SK-N-SH treated with all-trans-retinoic acid at 6 μM for 48 hours (cell line): ENCODE measurements at regions not wholly inside any gene's neighbourhood (a gene's known extent, or its start where the extent isn't known, plus 50 kb on each side); places are given as distances from the start of the nearest gene placed in this dataset.

Experiments
- ATAC-seq: fragments of 200-7000 bp; cut with Tn5 transposase; 3 replicates; pipeline ENCODE4 v1.9.1; 2020; ENCODE audit warnings: mild to moderate bottlenecking, moderate library complexity
- ARNTL ChIP-seq: fragments of 450-650 bp; formaldehyde crosslinking; IDR thresholded peaks from 2 replicates; pipeline ENCODE4 v1.5.0; 2020; ENCODE audit warnings: low read depth, mild to moderate bottlenecking, moderate library complexity, borderline replicate concordance
- BACH2 ChIP-seq: fragments of 250-450 bp; sonication (Bioruptor Pico); IDR thresholded peaks from 2 replicates; pipeline ENCODE4 v1.9.0; 2021; ENCODE audit warnings: mild to moderate bottlenecking, borderline replicate concordance
- CSDC2 ChIP-seq: fragments of 250-450 bp; sonication (Bioruptor Pico); IDR thresholded peaks from 2 replicates; pipeline ENCODE4 v1.5.0; 2020; ENCODE audit warnings: mild to moderate bottlenecking, moderate library complexity
- ESRRG ChIP-seq: fragments of 250-450 bp; sonication (Bioruptor Pico); IDR thresholded peaks from 2 replicates; pipeline ENCODE4 v1.6.1; 2021; ENCODE audit warnings: mild to moderate bottlenecking
- ISL1 ChIP-seq: fragments of 250-450 bp; sonication (Bioruptor Pico); IDR thresholded peaks from 2 replicates; pipeline ENCODE4 v2.1.2; 2022; ENCODE audit warnings: mild to moderate bottlenecking, moderate library complexity
- OSR1 ChIP-seq: fragments of 250-450 bp; sonication (Bioruptor Pico); IDR thresholded peaks from 2 replicates; pipeline ENCODE4 v1.8.0; 2022; ENCODE audit warnings: moderate library complexity, mild to moderate bottlenecking, inconsistent platforms
- PPARA ChIP-seq: fragments of 250-450 bp; sonication (Bioruptor Pico); IDR thresholded peaks from 2 replicates; pipeline ENCODE4 v1.5.0; 2020; ENCODE audit warnings: mild to moderate bottlenecking, borderline replicate concordance
- RARB ChIP-seq: fragments of 250-450 bp; sonication (Bioruptor Pico); IDR thresholded peaks from 2 replicates; pipeline ENCODE4 v1.8.0; 2021; ENCODE audit warnings: mild to moderate bottlenecking, moderate library complexity
- SNAI2 ChIP-seq: fragments of 250-450 bp; sonication (Bioruptor Pico); IDR thresholded peaks from 2 replicates; pipeline ENCODE4 v1.5.0; 2020; ENCODE audit warnings: mild to moderate bottlenecking, moderate library complexity
- TCF4 ChIP-seq: fragments of 250-450 bp; sonication (Bioruptor Pico); IDR thresholded peaks from 2 replicates; pipeline ENCODE4 v1.8.0; 2021; ENCODE audit warnings: mild to moderate bottlenecking, moderate library complexity, borderline replicate concordance
- TOX ChIP-seq: fragments of 250-450 bp; sonication (Bioruptor Pico); IDR thresholded peaks from 2 replicates; pipeline ENCODE4 v1.8.0; 2021; ENCODE audit warnings: mild to moderate bottlenecking, moderate library complexity, borderline replicate concordance
- ZC3H10 ChIP-seq: fragments of 250-450 bp; sonication (Bioruptor Pico); IDR thresholded peaks from 2 replicates; pipeline ENCODE4 v1.5.1; 2021; ENCODE audit warnings: mild to moderate bottlenecking, moderate library complexity
- ZFP3 ChIP-seq: fragments of 250-450 bp; sonication (Bioruptor Pico); IDR thresholded peaks from 2 replicates; pipeline ENCODE4 v1.5.0; 2020; ENCODE audit warnings: mild to moderate bottlenecking, moderate library complexity
- ZFP30 ChIP-seq: fragments of 450-650 bp; formaldehyde crosslinking; IDR thresholded peaks from 2 replicates; pipeline ENCODE4 v1.5.0; 2022; ENCODE audit warnings: mild to moderate bottlenecking, moderate library complexity
- ZNF565 ChIP-seq: fragments of 450-650 bp; formaldehyde crosslinking; conservative IDR thresholded peaks from 2 replicates; pipeline ENCODE4 v1.5.0; 2020; ENCODE audit warnings: low read depth, mild to moderate bottlenecking, moderate library complexity
- ZNF70 ChIP-seq: fragments of 450-650 bp; formaldehyde crosslinking; IDR thresholded peaks from 2 replicates; pipeline ENCODE4 v1.5.0; 2020; ENCODE audit warnings: mild to moderate bottlenecking, moderate library complexity
- ZNF8 ChIP-seq: fragments of 450-650 bp; formaldehyde crosslinking; IDR thresholded peaks from 2 replicates; pipeline ENCODE4 v1.5.0; 2020; ENCODE audit warnings: mild to moderate bottlenecking, moderate library complexity
- TF ChIP-seq, protein P1 (sequence below): fragments of 250-450 bp; sonication (Bioruptor Pico); IDR thresholded peaks from 2 replicates; pipeline ENCODE4 v1.5.0; 2020; ENCODE audit warnings: mild to moderate bottlenecking, moderate library complexity
- TF ChIP-seq, protein P2 (sequence below): fragments of 250-450 bp; sonication (Bioruptor Pico); IDR thresholded peaks from 2 replicates; pipeline ENCODE4 v1.8.0; 2020; ENCODE audit warnings: mild to moderate bottlenecking, moderate library complexity, borderline replicate concordance
- TF ChIP-seq, protein P3 (sequence below): fragments of 250-450 bp; sonication (Bioruptor Pico); IDR thresholded peaks from 2 replicates; pipeline ENCODE4 v1.5.1; 2020; ENCODE audit warnings: low read depth, mild to moderate bottlenecking, moderate library complexity
- TF ChIP-seq, protein P4 (sequence below): fragments of 250-450 bp; sonication (Bioruptor Pico); IDR thresholded peaks from 2 replicates; pipeline ENCODE4 v1.8.0; 2021; ENCODE audit warnings: low read depth, mild to moderate bottlenecking, moderate library complexity, borderline replicate concordance

DNA sequence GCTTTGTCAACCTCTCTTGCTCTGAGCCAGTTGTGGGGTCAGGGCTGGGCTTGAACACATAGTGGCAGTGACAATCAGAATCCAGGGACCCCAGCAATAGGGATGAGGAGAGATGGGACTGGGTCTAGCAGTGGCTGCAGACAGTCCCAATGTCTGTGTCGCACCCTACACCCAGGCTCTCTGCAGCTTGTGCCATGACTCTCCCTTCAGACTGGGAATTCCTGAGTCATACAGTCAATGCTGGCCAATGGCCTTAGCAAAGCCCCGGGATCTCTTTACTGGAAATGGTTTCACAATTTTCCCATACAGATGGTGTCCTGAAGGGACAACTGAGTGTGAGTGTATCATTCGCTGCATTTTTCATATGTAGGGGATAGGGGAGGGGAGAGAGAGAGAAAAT is 74.2 kb upstream of the CELF4 start:
- ATAC-seq = no peak

GRCh38 chr18:37637478-37637850 is 71.9 kb upstream of the CELF4 start:
- no peak for ATAC-seq
- TF ChIP-seq, protein P1, sequence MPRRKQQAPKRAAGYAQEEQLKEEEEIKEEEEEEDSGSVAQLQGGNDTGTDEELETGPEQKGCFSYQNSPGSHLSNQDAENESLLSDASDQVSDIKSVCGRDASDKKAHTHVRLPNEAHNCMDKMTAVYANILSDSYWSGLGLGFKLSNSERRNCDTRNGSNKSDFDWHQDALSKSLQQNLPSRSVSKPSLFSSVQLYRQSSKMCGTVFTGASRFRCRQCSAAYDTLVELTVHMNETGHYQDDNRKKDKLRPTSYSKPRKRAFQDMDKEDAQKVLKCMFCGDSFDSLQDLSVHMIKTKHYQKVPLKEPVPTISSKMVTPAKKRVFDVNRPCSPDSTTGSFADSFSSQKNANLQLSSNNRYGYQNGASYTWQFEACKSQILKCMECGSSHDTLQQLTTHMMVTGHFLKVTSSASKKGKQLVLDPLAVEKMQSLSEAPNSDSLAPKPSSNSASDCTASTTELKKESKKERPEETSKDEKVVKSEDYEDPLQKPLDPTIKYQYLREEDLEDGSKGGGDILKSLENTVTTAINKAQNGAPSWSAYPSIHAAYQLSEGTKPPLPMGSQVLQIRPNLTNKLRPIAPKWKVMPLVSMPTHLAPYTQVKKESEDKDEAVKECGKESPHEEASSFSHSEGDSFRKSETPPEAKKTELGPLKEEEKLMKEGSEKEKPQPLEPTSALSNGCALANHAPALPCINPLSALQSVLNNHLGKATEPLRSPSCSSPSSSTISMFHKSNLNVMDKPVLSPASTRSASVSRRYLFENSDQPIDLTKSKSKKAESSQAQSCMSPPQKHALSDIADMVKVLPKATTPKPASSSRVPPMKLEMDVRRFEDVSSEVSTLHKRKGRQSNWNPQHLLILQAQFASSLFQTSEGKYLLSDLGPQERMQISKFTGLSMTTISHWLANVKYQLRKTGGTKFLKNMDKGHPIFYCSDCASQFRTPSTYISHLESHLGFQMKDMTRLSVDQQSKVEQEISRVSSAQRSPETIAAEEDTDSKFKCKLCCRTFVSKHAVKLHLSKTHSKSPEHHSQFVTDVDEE (CRISPR knock-in tag) = no peak
- TF ChIP-seq PPARA (CRISPR knock-in tag) (no peak), ESRRG (CRISPR knock-in tag) (no peak), ZC3H10 (CRISPR knock-in tag) (no peak), ZNF8 (CRISPR knock-in tag) (no peak), CSDC2 (CRISPR knock-in tag) (no peak), OSR1 (CRISPR knock-in tag) (no peak), ZFP30 (CRISPR knock-in tag) (no peak), RARB (no peak), ISL1 (no peak), SNAI2 (no peak), TCF4 (CRISPR knock-in tag) (no peak), ZNF565 (CRISPR knock-in tag) (no peak)
- TF ChIP-seq, protein P2, sequence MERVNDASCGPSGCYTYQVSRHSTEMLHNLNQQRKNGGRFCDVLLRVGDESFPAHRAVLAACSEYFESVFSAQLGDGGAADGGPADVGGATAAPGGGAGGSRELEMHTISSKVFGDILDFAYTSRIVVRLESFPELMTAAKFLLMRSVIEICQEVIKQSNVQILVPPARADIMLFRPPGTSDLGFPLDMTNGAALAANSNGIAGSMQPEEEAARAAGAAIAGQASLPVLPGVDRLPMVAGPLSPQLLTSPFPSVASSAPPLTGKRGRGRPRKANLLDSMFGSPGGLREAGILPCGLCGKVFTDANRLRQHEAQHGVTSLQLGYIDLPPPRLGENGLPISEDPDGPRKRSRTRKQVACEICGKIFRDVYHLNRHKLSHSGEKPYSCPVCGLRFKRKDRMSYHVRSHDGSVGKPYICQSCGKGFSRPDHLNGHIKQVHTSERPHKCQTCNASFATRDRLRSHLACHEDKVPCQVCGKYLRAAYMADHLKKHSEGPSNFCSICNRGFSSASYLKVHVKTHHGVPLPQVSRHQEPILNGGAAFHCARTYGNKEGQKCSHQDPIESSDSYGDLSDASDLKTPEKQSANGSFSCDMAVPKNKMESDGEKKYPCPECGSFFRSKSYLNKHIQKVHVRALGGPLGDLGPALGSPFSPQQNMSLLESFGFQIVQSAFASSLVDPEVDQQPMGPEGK (CRISPR knock-in tag) = no peak
- TF ChIP-seq, protein P3, sequence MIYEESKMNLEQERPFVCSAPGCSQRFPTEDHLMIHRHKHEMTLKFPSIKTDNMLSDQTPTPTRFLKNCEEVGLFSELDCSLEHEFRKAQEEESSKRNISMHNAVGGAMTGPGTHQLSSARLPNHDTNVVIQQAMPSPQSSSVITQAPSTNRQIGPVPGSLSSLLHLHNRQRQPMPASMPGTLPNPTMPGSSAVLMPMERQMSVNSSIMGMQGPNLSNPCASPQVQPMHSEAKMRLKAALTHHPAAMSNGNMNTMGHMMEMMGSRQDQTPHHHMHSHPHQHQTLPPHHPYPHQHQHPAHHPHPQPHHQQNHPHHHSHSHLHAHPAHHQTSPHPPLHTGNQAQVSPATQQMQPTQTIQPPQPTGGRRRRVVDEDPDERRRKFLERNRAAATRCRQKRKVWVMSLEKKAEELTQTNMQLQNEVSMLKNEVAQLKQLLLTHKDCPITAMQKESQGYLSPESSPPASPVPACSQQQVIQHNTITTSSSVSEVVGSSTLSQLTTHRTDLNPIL (CRISPR knock-in tag) = no peak
- TF ChIP-seq, protein P4, sequence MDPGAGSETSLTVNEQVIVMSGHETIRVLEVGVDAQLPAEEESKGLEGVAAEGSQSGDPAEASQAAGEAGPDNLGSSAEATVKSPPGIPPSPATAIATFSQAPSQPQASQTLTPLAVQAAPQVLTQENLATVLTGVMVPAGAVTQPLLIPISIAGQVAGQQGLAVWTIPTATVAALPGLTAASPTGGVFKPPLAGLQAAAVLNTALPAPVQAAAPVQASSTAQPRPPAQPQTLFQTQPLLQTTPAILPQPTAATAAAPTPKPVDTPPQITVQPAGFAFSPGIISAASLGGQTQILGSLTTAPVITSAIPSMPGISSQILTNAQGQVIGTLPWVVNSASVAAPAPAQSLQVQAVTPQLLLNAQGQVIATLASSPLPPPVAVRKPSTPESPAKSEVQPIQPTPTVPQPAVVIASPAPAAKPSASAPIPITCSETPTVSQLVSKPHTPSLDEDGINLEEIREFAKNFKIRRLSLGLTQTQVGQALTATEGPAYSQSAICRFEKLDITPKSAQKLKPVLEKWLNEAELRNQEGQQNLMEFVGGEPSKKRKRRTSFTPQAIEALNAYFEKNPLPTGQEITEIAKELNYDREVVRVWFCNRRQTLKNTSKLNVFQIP = no peak

More for the DNA sequence above, 74.2 kb upstream of the CELF4 start:
- TF ChIP-seq ZC3H10 (CRISPR knock-in tag) (no peak), BACH2 (no peak), RARB (no peak), TOX (CRISPR knock-in tag) (no peak), PPARA (CRISPR knock-in tag) (no peak), ISL1 (no peak), SNAI2 (no peak), ZFP3 (CRISPR knock-in tag) (no peak), OSR1 (CRISPR knock-in tag) (no peak), ZNF70 (no peak), ZNF565 (CRISPR knock-in tag) (no peak), ZNF8 (CRISPR knock-in tag) (no peak), CSDC2 (CRISPR knock-in tag) (no peak), ARNTL (no peak)
- TF ChIP-seq, protein P4 = no peak
- TF ChIP-seq, protein P3 (CRISPR knock-in tag) = no peak
